NOMO-1 treated with DMSO at 0.1 percent for 48 hours (cell line): ENCODE measurements at regions not wholly inside any gene's neighbourhood (a gene's known extent, or its start where the extent isn't known, plus 50 kb on each side); places are given as distances from the start of the nearest gene placed in this dataset.
"Not testable (repeated sequence)": the region's sequence is repeated elsewhere in the genome, so short reads cannot be mapped to it uniquely, and the experiment has no call there.

ENCODE experiments used
- DNase-seq: peaks from one replicate; lab custom pipeline; 2025; ENCODE audit not compliant: unreplicated experiment; lab: John Stamatoyannopoulos, UW

GRCh38 chr6:11961923-11962322 is 50.2 kb upstream of the HIVEP1 start:
- no peak for DNase-seq

DNA sequence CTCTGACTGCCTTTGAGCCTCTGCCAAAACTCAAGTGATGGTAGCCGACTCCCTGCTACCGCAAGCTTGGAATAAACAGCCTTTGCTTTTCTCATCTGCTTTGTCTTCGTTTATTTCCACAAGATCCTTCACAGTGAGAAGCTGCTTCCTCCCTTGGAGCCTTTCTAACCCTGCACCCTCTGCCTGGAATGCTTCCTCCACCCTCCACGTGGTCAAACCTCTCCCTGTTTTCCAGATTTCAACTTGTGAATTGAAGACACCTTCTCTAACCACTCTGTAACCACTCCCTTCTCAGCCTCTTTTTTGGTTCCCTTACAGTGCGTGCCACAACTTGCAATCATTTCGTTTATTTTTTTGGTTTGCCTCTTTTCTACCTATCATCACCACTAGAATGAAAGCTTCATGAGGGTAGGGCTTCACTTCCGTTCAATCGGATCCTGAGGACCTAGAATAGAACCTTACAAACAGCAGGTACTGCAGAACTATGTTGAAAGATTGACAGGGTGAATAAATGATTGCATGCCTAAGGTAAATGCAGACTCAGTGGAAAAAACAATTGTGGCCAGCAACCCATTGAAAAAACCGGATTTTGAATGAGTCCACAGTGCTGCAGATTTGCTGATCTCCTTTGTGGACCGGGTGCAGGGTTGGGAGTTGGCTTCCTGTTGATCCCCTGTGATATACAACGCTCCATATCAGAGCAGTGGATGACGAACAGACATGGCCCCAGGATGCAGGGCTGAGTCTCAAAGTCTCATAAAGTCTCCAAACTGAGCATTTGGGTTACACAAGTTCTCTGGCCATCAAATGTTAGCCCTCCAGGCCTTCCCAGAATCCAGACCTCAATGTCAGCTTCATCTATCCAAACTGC is 51.0 kb upstream of the HIVEP1 start:
- no peak for DNase-seq

- no peak for DNase-seq
These were observed 55.3 kb upstream of the HIVEP1 start for GRCh38 chr6:11956781-11957180.

DNA sequence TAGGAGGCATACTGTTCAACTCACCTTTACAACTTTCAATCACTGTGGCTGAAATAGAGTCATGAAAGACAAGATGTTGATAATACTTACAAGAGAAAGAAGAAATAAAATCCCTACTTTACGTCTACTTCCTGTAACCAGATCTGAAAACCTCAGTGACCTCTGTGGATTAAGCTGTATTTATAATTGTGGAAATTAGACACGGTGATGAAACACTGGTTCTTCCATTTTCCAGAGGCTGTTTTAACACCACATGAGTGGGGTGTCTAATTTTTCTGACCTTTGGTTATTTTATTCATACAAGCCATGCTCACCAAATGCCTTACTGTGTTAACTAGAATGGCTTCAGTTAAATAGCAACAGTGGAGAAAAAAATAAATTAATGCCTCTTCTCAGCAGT is 58.5 kb upstream of the HIVEP1 start:
- no peak for DNase-seq

GRCh38 chr6:11952316-11952715 is 59.8 kb upstream of the HIVEP1 start:
- DNase-seq, result no peak

DNA sequence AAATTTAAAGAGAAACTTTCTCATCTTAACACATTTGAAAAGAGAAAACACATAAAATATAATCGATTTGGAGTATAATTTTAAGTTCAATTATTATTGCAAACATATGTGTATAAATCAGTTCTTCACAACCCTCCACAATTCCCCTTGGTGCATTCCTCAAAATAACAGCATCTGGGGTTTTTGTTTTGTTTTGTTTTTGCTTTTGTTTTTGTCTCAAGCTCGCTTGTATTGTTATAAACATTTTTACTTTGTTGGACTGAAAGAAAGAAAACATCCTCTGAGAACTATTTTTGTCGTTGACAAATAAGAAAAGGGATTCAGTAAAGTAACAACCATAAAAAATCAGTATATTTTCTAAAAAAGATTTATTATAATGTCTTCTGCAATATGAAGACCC is 60.2 kb upstream of the HIVEP1 start:
- DNase-seq, result no peak

GRCh38 chr6:11950109-11950508 is 62.0 kb upstream of the HIVEP1 start:
- DNase-seq, result no peak

GRCh38 chr6:11947575-11947974 is 64.5 kb upstream of the HIVEP1 start:
- no peak for DNase-seq

DNA sequence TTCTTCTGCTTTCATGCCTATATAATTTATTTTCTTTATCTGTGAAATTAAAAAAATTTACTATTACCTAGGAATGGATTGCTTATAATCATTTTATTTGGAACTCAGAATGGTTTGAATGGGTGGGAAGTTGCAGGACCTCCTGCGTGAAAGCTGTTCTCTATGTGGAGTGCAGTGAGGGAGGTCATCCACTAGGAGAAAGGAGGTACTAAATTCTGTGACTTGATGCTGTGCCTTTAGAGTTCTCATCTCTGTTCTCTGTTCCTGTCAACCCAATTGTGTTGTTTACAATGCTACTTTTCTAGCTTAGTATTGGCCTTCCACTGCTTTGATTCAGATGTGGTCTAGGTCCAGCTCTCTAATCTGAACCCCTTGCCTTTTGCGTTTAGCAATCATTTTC is 65.0 kb upstream of the HIVEP1 start:
- no peak for DNase-seq

DNA sequence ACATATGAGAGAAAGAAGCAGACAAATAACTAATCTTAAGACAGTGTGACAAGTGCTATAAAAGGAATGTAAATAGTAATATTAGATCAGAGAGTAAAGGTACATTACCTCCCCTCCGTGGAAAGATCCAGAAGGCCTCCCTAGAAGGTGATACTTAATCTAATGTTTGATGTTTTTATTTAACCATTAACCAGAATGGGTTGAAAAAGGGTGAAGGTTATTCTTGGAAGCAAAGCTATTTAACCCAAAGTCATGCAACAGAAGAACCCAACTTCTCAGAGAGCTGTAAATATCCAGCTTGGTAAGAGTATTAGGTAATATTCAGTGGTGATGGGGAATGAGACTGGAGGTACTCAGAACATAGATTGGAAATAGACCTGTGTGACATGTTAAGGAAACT is 68.0 kb upstream of the HIVEP1 start:
- DNase-seq, result no peak

DNA sequence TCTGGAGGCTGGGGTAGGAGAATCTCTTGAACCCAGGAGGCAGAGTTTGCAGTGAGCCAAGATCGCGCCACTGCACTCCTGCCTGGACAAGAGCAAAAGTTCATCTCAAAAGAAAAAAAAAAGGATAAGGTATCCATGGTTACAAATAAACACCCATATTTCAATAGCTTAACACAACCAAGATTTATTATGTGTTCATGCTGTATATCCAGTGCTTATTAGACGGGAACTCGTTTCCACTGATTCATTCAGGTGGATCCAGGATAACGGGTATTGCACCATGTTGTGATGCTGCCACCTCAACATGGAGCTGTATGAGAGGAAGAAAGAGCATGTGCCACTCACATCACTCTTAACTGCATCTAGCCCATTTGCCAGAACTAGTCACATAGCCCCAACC is 69.1 kb upstream of the HIVEP1 start:
- DNase-seq, result no peak

GRCh38 chr6:11942185-11942864 is 69.8 kb upstream of the HIVEP1 start:
- no peak for DNase-seq

DNA sequence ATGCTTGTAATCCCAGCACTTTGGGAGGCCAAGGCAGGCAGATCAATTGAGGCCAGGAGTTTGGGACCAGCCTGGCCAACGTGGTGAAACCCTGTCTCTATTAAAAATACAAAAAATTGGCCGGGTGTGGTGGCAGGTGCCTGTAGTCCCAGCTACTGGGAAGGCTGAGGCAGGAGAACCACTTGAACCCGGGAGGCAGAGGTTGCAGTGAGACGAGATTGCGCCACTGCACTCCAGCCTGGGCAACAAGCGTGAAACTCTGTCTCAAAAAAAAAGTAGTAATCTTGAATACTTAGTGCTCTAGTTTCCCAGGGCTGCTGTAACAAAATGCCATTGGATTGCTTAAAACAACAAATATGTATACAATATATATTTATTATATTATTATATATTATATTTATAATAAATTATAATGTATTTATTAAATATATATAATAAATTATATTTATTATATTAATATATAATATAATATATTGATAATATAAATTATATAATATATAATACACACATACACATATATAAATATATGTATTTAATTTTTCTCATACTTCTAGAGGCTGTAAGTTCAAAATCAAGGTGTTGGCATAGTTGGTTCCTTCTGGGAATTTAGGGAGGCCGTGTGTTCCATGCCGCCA is 71.5 kb upstream of the HIVEP1 start:
- DNase-seq, result not testable (repeated sequence)

GRCh38 chr6:11938285-11938890 is 73.7 kb upstream of the HIVEP1 start:
- DNase-seq, result no peak

DNA sequence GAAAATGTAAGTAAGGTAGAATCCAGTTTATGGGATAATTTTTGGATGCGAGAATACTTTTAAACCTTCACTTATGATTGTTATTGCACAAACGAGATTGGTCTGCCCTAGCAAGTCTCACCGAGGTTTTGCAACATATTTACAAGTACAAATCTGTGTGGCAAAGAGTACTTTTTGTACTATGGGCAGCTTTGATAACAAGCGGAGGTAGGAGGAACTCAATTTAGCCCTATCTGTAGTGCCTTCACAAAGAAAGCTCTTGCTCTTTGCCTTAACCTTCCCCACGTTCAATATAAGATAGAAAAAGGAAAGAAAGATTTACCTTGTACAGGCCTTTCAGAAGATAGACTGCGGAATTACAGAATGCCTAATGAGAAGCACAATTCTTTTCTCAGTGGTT is 77.5 kb upstream of the HIVEP1 start:
- no peak for DNase-seq

DNA sequence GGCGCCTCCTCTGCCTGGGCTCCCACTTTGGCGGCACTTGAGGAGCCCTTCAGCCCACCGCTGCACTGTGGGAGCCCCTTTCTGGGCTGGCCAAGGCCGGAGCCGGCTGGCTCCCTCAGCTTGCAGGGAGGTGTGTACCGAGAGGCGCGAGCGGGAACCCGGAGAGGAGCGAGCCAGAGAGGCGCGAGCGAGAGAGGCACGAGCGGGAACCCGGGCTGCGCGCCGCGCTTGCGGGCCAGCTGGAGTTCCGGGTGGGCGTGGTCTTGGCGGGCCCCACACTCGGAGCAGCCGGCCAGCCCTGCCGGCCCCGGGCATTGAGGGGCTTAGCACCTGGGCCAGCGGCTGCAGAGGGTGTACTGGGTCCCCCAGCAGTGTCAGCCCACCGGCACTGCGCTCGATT is 79.2 kb upstream of the HIVEP1 start:
- DNase-seq, result not testable (repeated sequence)

DNA sequence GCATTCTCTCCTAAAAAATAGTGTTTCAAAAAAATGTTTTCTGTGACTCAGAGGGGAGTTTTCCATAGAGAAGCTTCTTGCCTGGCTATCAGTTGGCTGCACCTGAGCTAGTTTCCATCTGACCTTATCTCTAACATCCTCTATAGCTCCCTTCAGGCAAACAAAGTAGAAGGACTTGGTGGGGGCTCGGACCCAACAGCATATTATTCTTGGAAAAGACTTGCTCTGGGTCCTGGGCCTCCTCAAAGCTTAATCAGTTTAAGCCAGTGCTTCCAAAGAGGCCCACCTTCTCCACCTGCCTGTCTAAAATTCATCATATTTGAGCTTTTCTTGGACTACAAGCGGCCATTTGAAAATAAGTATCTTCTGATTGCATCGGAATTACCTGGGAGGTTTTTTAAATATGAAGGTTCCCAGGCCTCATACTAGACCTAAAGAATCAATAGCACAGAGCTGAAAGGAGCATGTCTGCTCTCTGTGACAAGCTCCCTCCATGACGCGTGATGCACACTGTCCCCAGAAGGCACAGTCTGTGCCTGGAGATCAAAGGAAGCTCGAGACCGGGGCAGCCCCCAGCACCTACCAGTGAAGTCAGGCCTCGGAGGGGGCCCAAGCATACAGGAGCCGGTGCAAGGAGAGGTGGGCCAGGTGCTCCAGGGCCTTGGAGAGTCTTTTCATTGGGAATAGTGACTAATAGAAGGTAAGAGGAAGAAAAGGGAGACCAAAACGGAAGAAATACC is 80.6 kb upstream of the HIVEP1 start:
- DNase-seq, result no peak

DNA sequence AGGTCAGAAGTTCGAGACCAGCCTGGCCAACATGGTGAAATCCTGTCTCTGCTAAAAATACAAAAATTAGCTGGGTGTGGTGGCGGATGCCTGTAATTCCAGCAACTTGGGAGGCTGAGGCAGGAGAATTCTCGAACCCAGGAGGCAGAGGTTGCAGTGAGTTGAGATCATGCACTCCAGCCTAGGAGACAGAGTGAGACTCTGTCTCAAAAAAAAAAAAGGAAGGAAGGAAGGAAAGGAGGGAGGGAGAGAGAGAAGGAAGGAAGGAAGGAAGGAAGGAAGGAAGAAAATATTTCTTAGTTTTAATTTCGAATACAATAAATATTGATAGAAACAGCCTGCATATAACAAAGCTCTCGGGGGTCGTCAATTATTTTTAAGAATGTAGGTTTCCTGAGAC is 81.3 kb upstream of the HIVEP1 start:
- not testable (repeated sequence) for DNase-seq

- no peak for DNase-seq
These were observed 81.9 kb upstream of the HIVEP1 start for GRCh38 chr6:11930240-11930639.

DNA sequence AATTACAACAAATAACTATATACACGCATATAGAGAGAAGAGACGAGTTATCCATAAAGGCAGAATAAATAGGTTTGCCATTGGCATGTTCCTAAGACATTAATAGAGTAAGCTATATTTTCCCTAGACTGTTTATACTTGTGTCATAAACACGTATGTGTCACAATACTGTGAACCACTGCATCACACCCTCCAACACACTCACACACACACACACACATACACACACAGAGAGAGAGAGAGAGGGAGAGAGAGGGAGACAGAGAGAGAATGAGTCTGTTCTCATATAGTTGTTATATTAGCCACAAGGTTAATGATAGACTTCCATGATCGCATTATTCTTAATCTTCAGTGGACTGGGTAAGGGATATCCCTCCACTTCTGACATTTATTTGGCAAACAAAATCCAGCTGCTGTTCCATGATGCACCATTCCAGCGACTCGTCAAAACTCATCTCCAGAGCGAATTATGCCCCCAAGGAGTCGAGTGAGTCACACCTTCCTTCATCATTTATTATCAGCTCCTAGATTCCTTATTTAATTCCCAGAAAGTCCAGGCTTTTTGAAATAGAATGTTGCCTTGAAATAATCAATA is 82.8 kb upstream of the HIVEP1 start:
- DNase-seq, result no peak
